ENCODE measurements at regions not wholly inside any gene's neighbourhood (a gene's known extent, or its start where the extent isn't known, plus 50 kb on each side); places are given as distances from the start of the nearest gene placed in this dataset.

DNA sequence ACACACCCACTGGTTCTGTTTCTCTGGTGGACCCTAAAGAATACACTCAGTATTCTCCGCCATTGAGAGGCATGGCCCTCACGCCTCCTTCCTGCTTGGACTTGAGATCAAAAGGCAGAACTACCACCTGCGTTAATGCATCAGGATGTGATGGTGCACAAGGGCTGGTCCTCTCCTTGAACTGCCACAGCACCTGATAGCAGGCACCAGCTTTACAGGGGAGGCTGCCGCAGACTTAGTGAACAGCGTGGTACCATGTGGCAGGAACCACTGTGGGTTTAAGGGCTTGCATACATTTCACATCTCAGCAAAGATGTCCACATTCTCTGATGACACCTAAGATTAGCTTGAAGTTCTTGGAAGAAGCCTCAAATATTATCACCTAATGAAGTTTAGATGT lies 208.7 kb downstream of the GADD45G start:
- peaks cover 57% of the 10 kb centered on the region for H3K27me3 Mint-ChIP-seq
- CTCF ChIA-PET: interaction anchor here (1.0 kb wide), 1 partner anchor 211 kb away, joined by 3 read pairs; no protein-coding TSS in a partner anchor
- no peaks in the 10 kb centered on the region for H3K36me3 Mint-ChIP-seq
- H3K4me3 Mint-ChIP-seq: no peak overlapping the region
- H3K27ac Mint-ChIP-seq: no peak overlapping the region
- no peak for DNase-seq
- H3K4me1 Mint-ChIP-seq: peaks cover 20% of the 10 kb centered on the region
- H3K9me3 Mint-ChIP-seq: no peaks in the 10 kb centered on the region

DNA sequence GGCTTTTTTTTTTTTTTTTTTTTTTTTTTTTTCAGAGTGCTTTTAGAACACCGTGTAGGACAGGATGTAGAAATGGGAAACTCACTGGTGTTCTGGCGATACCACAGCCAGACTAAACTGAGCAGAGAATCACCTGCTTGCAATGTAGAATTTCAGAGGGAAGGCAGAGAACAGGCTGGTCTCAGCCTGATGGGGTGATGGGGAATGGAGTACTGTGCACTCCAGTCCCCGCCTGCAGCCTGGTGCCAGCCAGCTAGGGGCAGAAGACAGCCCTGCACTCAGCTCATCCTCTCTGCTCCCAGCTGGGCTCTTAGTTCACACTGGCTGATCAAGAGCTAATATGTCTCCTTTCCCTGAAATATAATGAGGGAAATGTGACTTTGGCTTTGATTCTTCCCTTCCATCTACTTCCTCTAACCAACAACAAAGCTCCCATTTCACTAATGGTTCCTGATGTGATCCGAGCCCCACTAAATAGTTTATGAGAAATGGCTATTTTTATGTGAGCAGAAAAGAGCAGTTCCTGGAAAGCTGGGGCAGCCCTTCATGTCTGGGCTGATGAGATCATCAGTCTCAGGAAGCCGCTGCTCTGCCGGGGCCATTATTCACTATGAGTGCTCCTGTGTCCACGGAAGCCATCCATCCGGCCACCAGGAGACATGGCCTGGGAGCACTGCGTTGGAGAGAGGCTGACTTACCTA lies 209.7 kb downstream of the GADD45G start:
- Mint-ChIP-seq H3K27me3 (peaks cover 61% of the 10 kb centered on the region), H3K27ac (no peak overlapping the region)
- no peak for DNase-seq

DNA sequence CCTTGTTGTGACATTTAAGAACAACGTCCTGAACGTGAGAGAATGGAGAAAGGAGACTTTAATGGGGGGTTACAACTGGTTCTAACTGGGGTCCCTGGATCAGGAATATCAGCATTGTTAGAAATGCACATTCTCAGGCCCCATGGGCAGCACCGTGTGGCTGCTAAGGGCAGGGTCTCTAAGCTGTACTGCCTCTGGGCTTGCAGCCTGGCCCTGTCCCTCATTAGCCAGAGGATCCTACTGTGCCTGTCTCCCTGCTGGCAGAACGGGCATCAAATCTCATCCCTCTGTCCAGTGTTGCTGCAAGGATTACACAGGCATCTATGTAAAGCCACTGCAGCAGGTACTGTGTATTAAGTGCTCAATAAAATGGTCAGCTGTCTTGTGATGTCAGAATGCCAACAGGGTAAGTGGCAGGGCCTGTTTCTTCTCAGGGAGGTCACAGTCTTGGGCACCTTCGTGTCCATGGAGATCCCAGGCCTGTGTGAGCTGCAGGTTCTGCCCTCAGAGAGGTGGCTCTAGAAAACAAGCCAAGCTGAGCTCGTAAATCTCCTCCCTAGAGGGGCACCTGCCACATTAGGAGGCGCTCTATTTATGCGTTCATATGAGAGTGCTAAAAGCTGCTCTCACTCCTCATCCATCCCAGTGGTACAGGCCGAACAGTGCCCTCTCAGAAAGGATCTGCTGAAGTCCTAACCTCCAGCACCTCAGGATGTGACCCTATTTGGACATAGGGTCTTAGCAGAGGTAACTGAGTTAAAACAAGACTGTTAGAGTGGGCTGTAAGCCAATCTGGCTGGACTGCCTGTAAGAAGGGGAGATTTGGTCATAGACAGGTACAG lies 210.5 kb downstream of the GADD45G start:
- Mint-ChIP-seq H3K4me1 (peaks cover 20% of the 10 kb centered on the region), H3K27ac (no peak overlapping the region), H3K4me3 (no peak overlapping the region), H3K27me3 (peaks cover 56% of the 10 kb centered on the region), H3K36me3 (no peaks in the 10 kb centered on the region), H3K9me3 (no peaks in the 10 kb centered on the region)
- no peak for DNase-seq
- CTCF ChIA-PET: interaction anchor here (0.9 to 1.0 kb wide), 2 partner anchors 71 to 113 kb away, joined by 3 to 4 read pairs; no protein-coding TSS in a partner anchor

More for the DNA sequence above, 209.7 kb downstream of the GADD45G start:
- Mint-ChIP-seq H3K4me1 (peaks cover 20% of the 10 kb centered on the region), H3K4me3 (no peak overlapping the region), H3K9me3 (no peaks in the 10 kb centered on the region), H3K36me3 (no peaks in the 10 kb centered on the region)
- CTCF ChIA-PET: interaction anchor here (0.7 to 1.0 kb wide), 2 partner anchors 112 to 212 kb away, joined by 3 read pairs; no protein-coding TSS in a partner anchor

DNA sequence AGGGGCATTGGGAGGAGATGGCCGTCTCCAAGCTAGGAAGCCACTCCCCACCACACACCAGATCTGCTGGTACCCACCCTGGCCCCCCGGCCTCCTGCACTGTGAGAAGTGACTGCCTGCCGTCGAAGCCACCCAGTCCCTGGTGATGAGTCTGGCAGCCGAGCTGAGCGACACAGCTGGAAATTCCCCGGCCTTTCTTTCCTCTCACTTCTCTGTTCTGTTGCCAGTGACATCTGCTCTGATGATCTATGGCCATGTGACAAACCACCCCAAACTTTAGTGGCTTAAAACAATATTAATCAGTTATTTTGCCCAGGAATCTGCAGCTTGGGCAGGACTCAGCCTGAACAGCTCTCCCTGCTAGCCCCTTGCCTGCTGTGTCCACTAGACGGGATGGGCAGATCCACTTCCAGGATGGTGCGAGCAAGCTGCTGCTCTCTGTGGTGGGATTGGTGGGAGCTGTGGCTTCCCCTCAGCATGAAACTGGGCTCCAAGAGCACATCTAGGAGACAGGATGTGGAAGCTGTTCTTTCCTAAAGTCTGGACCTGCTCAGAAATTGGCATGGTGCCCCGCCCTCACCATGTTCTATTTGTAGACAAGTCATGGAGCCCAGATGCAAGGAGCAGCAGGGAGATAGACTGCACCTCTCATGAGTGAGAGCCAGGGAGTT lies 211.2 kb downstream of the GADD45G start:
- Mint-ChIP-seq H3K27me3 (peaks cover 57% of the 10 kb centered on the region), H3K36me3 (no peaks in the 10 kb centered on the region), H3K27ac (no peak overlapping the region), H3K4me1 (peaks cover 20% of the 10 kb centered on the region), H3K9me3 (no peaks in the 10 kb centered on the region), H3K4me3 (no peak overlapping the region)
- DNase-seq: no peak
- CTCF ChIA-PET: interaction anchor here (0.9 to 1.8 kb wide), 3 partner anchors 59 to 218 kb away, joined by 3 to 5 read pairs (median 4); no protein-coding TSS in a partner anchor

DNA sequence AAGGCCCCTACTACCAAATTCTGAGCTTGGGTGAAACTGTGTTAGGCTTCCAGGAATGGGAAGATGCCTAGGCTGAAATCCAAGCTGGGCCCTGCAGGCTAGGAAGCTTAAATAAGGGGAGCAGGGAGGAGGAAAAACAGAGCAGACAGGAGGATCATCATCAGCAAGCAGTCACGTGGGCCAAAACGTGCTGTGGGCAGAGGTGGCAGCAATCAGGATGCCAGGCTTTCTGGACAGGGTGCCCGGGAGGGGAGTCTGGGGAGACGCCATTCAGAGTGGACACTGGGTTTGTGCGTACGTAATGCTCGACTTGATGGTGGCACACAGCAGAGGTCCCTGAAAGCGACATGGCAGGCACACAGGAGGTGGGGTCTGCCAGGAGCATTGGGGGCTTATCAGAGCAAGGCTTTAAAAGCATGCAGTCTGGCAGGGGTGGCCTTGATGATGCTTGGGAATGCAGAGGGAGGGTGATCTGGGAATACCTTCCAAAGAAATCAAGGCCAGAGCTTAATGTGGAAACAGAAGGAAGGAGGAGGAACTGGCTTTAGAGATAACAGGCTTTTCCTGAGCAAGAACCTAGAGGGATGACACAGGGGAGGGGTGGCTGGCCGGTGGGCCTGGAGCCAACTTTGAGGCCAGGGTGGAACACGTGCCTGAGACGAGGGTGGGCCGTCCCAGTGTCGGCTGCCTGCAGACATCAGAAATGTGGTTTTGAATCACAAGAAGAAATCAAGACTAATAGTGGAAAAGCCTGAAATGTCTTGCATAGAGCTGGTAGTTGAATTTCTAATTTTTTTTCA lies 212.5 kb downstream of the GADD45G start:
- no peak overlapping the region for H3K27ac Mint-ChIP-seq
- no peak overlapping the region for H3K4me3 Mint-ChIP-seq
- H3K36me3 Mint-ChIP-seq: no peaks in the 10 kb centered on the region
- H3K4me1 Mint-ChIP-seq: peaks cover 20% of the 10 kb centered on the region
- H3K27me3 Mint-ChIP-seq: peaks cover 45% of the 10 kb centered on the region
- no peaks in the 10 kb centered on the region for H3K9me3 Mint-ChIP-seq
- CTCF ChIA-PET: interaction anchor here (1.0 to 1.8 kb wide), 2 partner anchors 58 to 219 kb away, joined by 3 to 5 read pairs; no protein-coding TSS in a partner anchor
- no peak for DNase-seq

DNA sequence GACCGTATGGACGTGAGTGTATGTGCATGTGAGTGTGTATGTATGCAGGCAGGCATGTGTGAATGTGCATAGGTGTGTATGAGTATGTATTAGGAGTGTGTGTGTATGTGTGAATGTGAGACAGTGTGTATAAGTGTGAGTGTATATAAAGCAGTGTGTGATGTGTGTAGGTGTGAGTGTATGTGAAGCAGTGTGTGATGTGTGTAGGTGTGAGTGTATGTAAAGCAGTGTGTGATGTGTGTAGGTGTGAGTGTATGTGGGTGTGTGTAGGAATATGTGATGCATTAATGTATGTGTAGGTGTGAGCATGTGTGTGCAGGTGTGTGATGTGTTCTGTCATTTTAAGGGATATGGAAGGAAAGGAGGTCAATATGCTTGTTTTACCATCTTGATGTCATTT lies 215.5 kb downstream of the GADD45G start:
- Mint-ChIP-seq H3K36me3 (no peaks in the 10 kb centered on the region), H3K27me3 (peaks cover 29% of the 10 kb centered on the region), H3K27ac (no peak overlapping the region), H3K4me3 (no peak overlapping the region), H3K9me3 (no peaks in the 10 kb centered on the region), H3K4me1 (peaks cover 4% of the 10 kb centered on the region)
- CTCF ChIA-PET: interaction anchor here (1.4 kb wide), 1 partner anchor 9 kb away, joined by 4 read pairs; no protein-coding TSS in a partner anchor
- no peak for DNase-seq

DNA sequence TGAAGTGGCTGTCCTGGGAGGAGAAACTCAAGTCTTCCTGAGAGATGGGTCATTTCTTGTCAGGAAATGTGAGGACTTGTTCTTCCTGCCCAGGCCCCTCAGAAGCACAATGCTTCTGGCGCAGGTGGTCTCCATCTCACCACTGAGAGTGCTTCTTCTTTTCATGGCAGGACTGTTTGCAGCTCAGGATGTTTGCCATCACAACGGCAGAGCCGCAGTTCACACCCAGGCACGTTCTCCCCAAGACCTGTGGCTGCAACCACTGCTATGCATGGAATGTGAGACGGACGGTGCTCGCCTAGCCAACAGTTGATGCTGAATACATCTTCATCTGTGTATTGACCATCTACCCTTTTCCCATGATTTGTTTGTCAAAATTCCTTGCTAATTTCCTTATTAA lies 216.3 kb downstream of the GADD45G start:
- Mint-ChIP-seq H3K36me3 (peaks cover 1% of the 10 kb centered on the region), H3K27ac (no peak overlapping the region), H3K27me3 (peaks cover 33% of the 10 kb centered on the region), H3K4me3 (no peak overlapping the region), H3K9me3 (no peaks in the 10 kb centered on the region), H3K4me1 (peaks cover 5% of the 10 kb centered on the region)
- CTCF ChIA-PET: no interaction called here
- DNase-seq: no peak

DNA sequence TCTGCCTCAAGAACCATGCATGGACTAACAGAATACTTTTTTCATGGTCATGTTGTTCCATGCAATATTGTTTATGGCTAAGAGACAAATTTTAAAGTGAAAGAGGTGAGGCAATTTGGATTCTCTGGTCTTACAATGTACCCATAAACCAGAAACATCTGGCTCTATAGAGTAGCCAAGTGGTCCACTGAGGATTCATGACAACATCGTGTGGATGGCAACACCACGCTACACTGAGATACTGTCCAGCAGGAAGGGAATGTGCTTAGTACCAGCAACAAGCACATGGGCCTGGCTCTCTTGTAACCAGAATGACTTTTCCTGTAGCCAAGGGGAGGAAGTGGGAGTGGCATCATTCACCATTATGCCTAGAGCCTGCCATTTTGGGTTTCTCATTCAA lies 218.2 kb downstream of the GADD45G start:
- Mint-ChIP-seq H3K27ac (no peak overlapping the region), H3K4me3 (no peak overlapping the region), H3K27me3 (peaks cover 27% of the 10 kb centered on the region), H3K4me1 (peaks cover 20% of the 10 kb centered on the region), H3K36me3 (peaks cover 1% of the 10 kb centered on the region), H3K9me3 (no peaks in the 10 kb centered on the region)
- DNase-seq: no peak
- CTCF ChIA-PET: no interaction called here

DNA sequence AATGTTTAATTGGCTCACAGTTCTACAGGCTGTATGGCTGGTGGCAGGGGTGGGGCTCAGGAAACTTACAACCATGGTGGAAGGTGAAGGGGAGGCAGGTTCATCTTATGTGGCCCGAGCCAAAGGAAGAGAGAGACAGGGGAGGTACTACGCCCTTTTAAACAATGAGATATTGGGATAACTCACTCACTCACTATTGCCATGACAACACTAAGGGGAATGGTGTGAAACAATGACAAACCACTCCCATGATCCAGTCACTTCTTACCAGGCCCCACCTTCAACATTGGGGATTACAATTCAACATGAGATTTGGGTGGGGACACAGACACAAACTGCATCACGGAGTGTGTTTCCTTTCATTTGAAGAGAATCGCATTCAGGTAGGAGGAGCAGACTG lies 220.9 kb downstream of the GADD45G start:
- CTCF ChIA-PET: no interaction called here
- H3K9me3 Mint-ChIP-seq: peaks cover 7% of the 10 kb centered on the region

DNA sequence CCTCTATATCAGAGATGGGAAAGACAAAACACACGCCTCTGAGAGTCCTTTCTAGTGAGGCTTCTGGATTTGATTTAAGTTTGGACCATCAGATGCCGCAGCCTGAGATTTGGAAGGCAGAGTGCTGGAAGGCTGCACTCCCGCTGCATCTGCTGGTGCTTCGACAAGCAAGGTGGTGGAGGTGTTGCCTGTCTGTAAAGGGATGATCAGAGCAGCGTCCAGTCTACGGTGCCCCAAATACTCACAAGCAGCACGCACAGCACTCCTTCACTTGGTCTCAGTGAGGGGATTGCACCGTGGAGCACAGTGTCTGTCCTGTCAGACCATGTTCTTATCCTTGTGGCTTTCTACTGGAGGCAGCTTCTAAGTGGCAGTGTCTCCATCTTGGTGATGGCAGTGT lies 221.4 kb downstream of the GADD45G start:
- CTCF ChIA-PET: no interaction called here
- peaks cover 37% of the 10 kb centered on the region for H3K4me1 Mint-ChIP-seq
- H3K27ac Mint-ChIP-seq: no peak overlapping the region
- peaks cover 3% of the 10 kb centered on the region for H3K36me3 Mint-ChIP-seq
- peaks cover 26% of the 10 kb centered on the region for H3K27me3 Mint-ChIP-seq
- peaks cover 7% of the 10 kb centered on the region for H3K9me3 Mint-ChIP-seq
- no peak overlapping the region for H3K4me3 Mint-ChIP-seq
- no peak for DNase-seq

More for the DNA sequence above, 220.9 kb downstream of the GADD45G start:
- Mint-ChIP-seq H3K4me1 (peaks cover 37% of the 10 kb centered on the region), H3K36me3 (peaks cover 3% of the 10 kb centered on the region), H3K27me3 (peaks cover 30% of the 10 kb centered on the region), H3K4me3 (no peak overlapping the region), H3K27ac (no peak overlapping the region)
- DNase-seq: no peak

DNA sequence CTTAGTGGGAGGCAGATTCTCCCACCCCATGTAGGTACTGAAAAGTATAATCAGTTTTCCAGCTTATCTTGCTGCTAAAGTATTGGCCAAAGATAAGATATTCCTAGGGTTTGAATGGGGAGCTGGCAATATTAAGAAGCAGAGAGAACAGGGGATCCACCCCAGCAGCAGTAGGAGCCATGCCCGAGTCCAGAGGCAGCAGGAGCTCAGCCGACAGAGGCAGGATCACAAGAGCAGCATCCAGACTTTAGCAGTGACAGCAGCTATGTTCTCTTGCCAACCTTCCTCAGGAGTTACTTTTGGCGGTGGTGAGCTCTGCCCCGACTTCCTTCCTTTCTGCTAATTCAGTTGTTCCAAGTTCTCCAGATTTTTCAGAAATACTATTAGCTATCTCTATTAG lies 224.5 kb downstream of the GADD45G start:
- H3K36me3 Mint-ChIP-seq: peaks cover 3% of the 10 kb centered on the region
- H3K27ac Mint-ChIP-seq: no peak overlapping the region
- CTCF ChIA-PET: interaction anchor here (1.2 to 1.6 kb wide), 2 partner anchors 10 to 227 kb away, joined by 3 to 4 read pairs; no protein-coding TSS in a partner anchor
- H3K4me1 Mint-ChIP-seq: peaks cover 33% of the 10 kb centered on the region
- peaks cover 7% of the 10 kb centered on the region for H3K9me3 Mint-ChIP-seq
- peaks cover 28% of the 10 kb centered on the region for H3K27me3 Mint-ChIP-seq
- DNase-seq: no peak
- H3K4me3 Mint-ChIP-seq: no peak overlapping the region

DNA sequence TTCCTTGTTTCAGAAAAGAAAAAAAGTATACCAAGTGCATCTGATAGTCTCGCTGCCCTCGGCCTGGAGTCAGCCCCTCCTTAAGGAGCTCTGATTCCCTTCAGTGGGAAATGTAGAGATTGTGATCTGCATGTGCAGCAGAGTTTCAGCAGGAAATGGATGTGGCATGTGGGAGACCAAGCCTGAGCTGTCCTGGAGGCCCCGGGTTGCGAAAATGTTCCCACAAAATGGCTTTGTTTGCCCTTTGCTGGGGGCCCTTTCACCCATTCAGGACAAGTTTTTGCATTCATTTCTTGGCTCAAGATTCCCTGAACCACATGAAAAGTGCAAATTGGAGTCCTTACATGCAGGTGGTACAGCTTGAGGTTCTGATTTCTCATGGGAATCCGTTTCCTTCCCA lies 230.9 kb downstream of the GADD45G start:
- Mint-ChIP-seq H3K27me3 (peaks cover 27% of the 10 kb centered on the region), H3K4me3 (no peak overlapping the region), H3K4me1 (no peaks in the 10 kb centered on the region), H3K27ac (no peak overlapping the region), H3K36me3 (no peaks in the 10 kb centered on the region), H3K9me3 (no peaks in the 10 kb centered on the region)
- DNase-seq: no peak
- CTCF ChIA-PET: no interaction called here

DNA sequence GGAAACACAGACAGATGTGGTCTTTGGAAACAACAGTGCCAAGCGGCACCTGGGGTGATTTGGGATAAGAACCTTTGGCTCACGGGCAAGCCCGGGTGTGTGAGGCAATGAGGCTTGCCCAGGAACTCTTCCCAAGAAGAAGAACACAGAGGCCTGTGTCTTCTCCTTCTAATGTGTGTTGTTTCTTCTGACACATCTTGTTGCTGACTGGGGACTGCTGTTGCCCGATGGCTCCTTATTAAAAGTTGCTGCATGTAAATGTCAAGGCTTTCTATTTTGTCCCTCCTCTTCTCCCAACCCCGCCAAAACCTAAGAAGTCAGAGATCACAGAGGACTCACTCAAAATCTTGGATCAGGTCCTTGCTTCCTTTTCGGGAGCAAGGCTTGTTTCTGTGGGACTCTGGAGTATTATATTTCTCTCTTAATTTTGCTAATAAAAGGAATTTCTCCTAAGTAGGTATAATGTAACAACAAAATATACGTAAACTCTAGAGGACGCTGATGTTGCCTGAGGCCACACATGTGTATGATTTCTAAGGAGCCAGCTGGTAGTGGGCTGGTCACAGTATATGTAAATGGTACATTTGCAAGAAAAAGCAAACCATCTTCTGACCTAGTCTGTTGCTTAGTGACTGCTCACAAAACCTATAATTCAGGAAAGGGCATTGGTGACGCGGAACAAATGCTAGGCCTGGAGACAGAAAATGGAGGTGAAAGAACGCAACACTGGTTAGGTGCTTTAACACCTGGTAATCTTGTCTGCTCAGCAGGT lies 232.5 kb downstream of the GADD45G start:
- H3K27me3 Mint-ChIP-seq: peaks cover 37% of the 10 kb centered on the region
- H3K4me1 Mint-ChIP-seq: no peaks in the 10 kb centered on the region
- DNase-seq: no peak
- no peak overlapping the region for H3K27ac Mint-ChIP-seq
- H3K9me3 Mint-ChIP-seq: no peaks in the 10 kb centered on the region
- H3K4me3 Mint-ChIP-seq: no peak overlapping the region
- H3K36me3 Mint-ChIP-seq: no peaks in the 10 kb centered on the region
- CTCF ChIA-PET: no interaction called here

Measured in activated naive CD4-positive, alpha-beta T cell treated with anti-CD3 and anti-CD28 coated beads, Interleukin-2, amount 10 ng/mL, durations not matched to agents 7 days and 5 days (primary cell).